WTC11 (cell line): ENCODE measurements at regions not wholly inside any gene's neighbourhood (a gene's known extent, or its start where the extent isn't known, plus 50 kb on each side); places are given as distances from the start of the nearest gene placed in this dataset.

Source experiments
- CTCF ChIP-seq: fragments of 200-600 bp; IDR thresholded peaks from 2 replicates; pipeline ENCODE4 v1.8.0; 2022; ENCODE audit warnings: antibody characterized with exemption
- RELA ChIP-seq: sonication (generic); formaldehyde crosslinking; IDR thresholded peaks from 2 replicates; pipeline ENCODE4 v1.8.1; 2022; ENCODE audit warnings: missing genetic modification reagents, mild to moderate bottlenecking, borderline replicate concordance
- ZNF532 ChIP-seq: fragments of 250-450 bp; sonication (Bioruptor Pico); IDR thresholded peaks from 2 replicates; pipeline ENCODE4 v1.9.0; 2021; ENCODE audit warnings: mild to moderate bottlenecking, borderline replicate concordance

GRCh38 chr22:49218142-49218541 is 609.5 kb downstream of the BRD1 start:
- no peak for TF ChIP-seq CTCF
- no peak for TF ChIP-seq ZNF532 (CRISPR knock-in tag)
- no peak for TF ChIP-seq RELA (CRISPR knock-in tag)
